GM23248 (cell line): ENCODE measurements at regions not wholly inside any gene's neighbourhood (a gene's known extent, or its start where the extent isn't known, plus 50 kb on each side); places are given as distances from the start of the nearest gene placed in this dataset.
A peak's percentile ranks its signal among the peaks of the same experiment; 100 is the strongest.

Experiments
- DNase-seq: peaks from one replicate; pipeline ENCODE4 v3.0.0-alpha.2; 2015
- H2AFZ ChIP-seq: fragments of 200-600 bp; sonication (generic); 2 replicates; pipeline ENCODE4 v1.6.1; 2016; ENCODE audit warnings: antibody characterized with exemption
- H3F3A ChIP-seq: fragments of 200-600 bp; sonication (generic); 2 replicates; pipeline ENCODE4 v1.6.1; 2016; ENCODE audit warnings: mild to moderate bottlenecking, antibody characterized with exemption, mixed run types; ENCODE audit not compliant: insufficient read depth
- H3K27ac ChIP-seq: fragments of 200-600 bp; sonication (generic); 2 replicates; pipeline ENCODE4 v1.5.1; 2016; ENCODE audit warnings: mild to moderate bottlenecking
- H3K27me3 ChIP-seq: fragments of 200-600 bp; sonication (generic); replicated peaks from 2 replicates; pipeline ENCODE4 v1.6.1; 2016; ENCODE audit warnings: mild to moderate bottlenecking; ENCODE audit not compliant: insufficient read depth
- H3K36me3 ChIP-seq: fragments of 200-600 bp; sonication (generic); 2 replicates; pipeline ENCODE4 v1.6.1; 2016; ENCODE audit warnings: low read depth, mild to moderate bottlenecking
- H3K4me1 ChIP-seq: fragments of 200-600 bp; sonication (generic); 2 replicates; pipeline ENCODE4 v1.6.1; 2016; ENCODE audit warnings: mild to moderate bottlenecking; ENCODE audit not compliant: insufficient read depth
- H3K4me2 ChIP-seq: fragments of 200-600 bp; sonication (generic); one replicate; pipeline ENCODE4 v1.6.1; 2016; ENCODE audit warnings: mild to moderate bottlenecking; ENCODE audit not compliant: unreplicated experiment
- H3K4me3 ChIP-seq: fragments of 200-600 bp; sonication (generic); 2 replicates; pipeline ENCODE4 v1.5.1; 2016; ENCODE audit warnings: mild to moderate bottlenecking
- H3K79me2 ChIP-seq: fragments of 200-600 bp; sonication (generic); 2 replicates; pipeline ENCODE4 v1.6.1; 2016; ENCODE audit warnings: mild to moderate bottlenecking; ENCODE audit not compliant: insufficient read depth
- H3K9ac ChIP-seq: fragments of 200-600 bp; sonication (generic); 2 replicates; pipeline ENCODE4 v1.6.1; 2016; ENCODE audit warnings: mild to moderate bottlenecking
- H3K9me2 ChIP-seq: fragments of 200-600 bp; sonication (generic); 2 replicates; pipeline ENCODE4 v1.6.1; 2016; ENCODE audit warnings: mixed run types, mild to moderate bottlenecking, moderate library complexity; ENCODE audit not compliant: insufficient read depth
- H3K9me3 ChIP-seq: fragments of 200-600 bp; sonication (generic); one replicate; pipeline ENCODE4 v1.6.1; 2017; ENCODE audit warnings: low read depth
- H4K20me1 ChIP-seq: fragments of 200-600 bp; sonication (generic); 2 replicates; pipeline ENCODE4 v1.6.0; 2016; ENCODE audit not compliant: insufficient read depth
- EZH2 ChIP-seq: fragments of 200-600 bp; sonication (generic); IDR thresholded peaks from 2 replicates; pipeline ENCODE4 v1.6.1; 2018; ENCODE audit warnings: antibody characterized with exemption, mild to moderate bottlenecking; ENCODE audit not compliant: insufficient read depth, poor library complexity, severe bottlenecking
- EZH2phosphoT487 ChIP-seq: fragments of 200-600 bp; sonication (generic); IDR thresholded peaks from 2 replicates; pipeline ENCODE4 v1.6.1; 2018; ENCODE audit warnings: antibody characterized with exemption, moderate library complexity, mild to moderate bottlenecking, low read depth; ENCODE audit not compliant: insufficient read depth
- WGBS, 2 experiments: methylation state at CpG; one replicate each; pipeline ENCODE4 v1.1.6; 2015 to 2017; ENCODE audit warnings: low lambda C conversion rate in 2 of 2, low coverage in 1 of 2; ENCODE audit errors: missing lambda C conversion rate in 2 of 2; 5-methylcytosine and 5-hydroxymethylcytosine counted together
- in situ Hi-C: fragments of 300-500 bp; cut with MboI; formaldehyde crosslinking; loops from 2 replicates; pipeline ENCODE4 v1.15.0; 2020

GRCh38 chr2:12131975-12132374, 385.5 kb downstream of the LPIN1 start:
- in situ Hi-C loops: no loop called here
- H3K9me3 ChIP-seq: no peaks in the 10 kb centered on the region
- H3K4me3 ChIP-seq: no peak overlapping the region
- H3K27ac ChIP-seq: no peak overlapping the region
- H2AFZ ChIP-seq: 0 out of 2 replicates have a peak overlapping the region, but pooled peaks have one; percentile 16
- H3K9me2 ChIP-seq: no peaks in the 10 kb centered on the region
- H3K9ac ChIP-seq: no peak overlapping the region
- peaks cover 7% of the 10 kb centered on the region for H3K4me1 ChIP-seq
- no peaks in the 10 kb centered on the region for H3K79me2 ChIP-seq
- H3K36me3 ChIP-seq: no peaks in the 10 kb centered on the region
- H3F3A ChIP-seq: peaks cover 12% of the 10 kb centered on the region
- H4K20me1 ChIP-seq: no peaks in the 10 kb centered on the region
- 4 to 14% methylated on average over 3 of the region's 3 CpGs for WGBS, 2 experiments
- H3K27me3 ChIP-seq: no peaks in the 10 kb centered on the region
- peak overlapping the region; percentile 7 for H3K4me2 ChIP-seq
- TF ChIP-seq EZH2phosphoT487: no peak
- no peak for TF ChIP-seq EZH2
- DNase-seq: peak; percentile 50

GRCh38 chr2:12141618-12142258, 395.3 kb downstream of the LPIN1 start:
- H2AFZ ChIP-seq: no peak overlapping the region
- H3K9ac ChIP-seq: no peak overlapping the region
- H3K36me3 ChIP-seq: no peaks in the 10 kb centered on the region
- WGBS, 2 experiments: 31 to 42% methylated on average over 1 of the region's 1 CpG
- no peaks in the 10 kb centered on the region for H3K9me2 ChIP-seq
- no peak for DNase-seq
- H3F3A ChIP-seq: no peaks in the 10 kb centered on the region
- no peaks in the 10 kb centered on the region for H4K20me1 ChIP-seq
- no peak overlapping the region for H3K27ac ChIP-seq
- TF ChIP-seq EZH2phosphoT487 (no peak), EZH2 (no peak)
- H3K4me2 ChIP-seq: no peak overlapping the region
- no peak overlapping the region for H3K4me3 ChIP-seq
- H3K9me3 ChIP-seq: no peaks in the 10 kb centered on the region
- no peaks in the 10 kb centered on the region for H3K79me2 ChIP-seq
- in situ Hi-C loops: no loop called here
- H3K27me3 ChIP-seq: peaks cover 10% of the 10 kb centered on the region; the same call in 1 of the 2 replicates
- no peaks in the 10 kb centered on the region for H3K4me1 ChIP-seq

- Histone ChIP-seq H3K27me3 (no peaks in the 10 kb centered on the region), H3K4me1 (peaks cover 23% of the 10 kb centered on the region), H3K9me2 (no peaks in the 10 kb centered on the region), H3F3A (peaks cover 23% of the 10 kb centered on the region; the same call in 1 of the 2 replicates), H3K4me2 (no peak overlapping the region), H3K9me3 (no peaks in the 10 kb centered on the region), H3K4me3 (no peak overlapping the region), H3K9ac (no peak overlapping the region), H3K36me3 (no peaks in the 10 kb centered on the region), H4K20me1 (no peaks in the 10 kb centered on the region), H3K79me2 (no peaks in the 10 kb centered on the region), H2AFZ (no peak overlapping the region), H3K27ac (no peak overlapping the region)
- in situ Hi-C loops: no loop called here
- 37 to 39% methylated on average over 6 of the region's 6 CpGs for WGBS, 2 experiments
- no peak for DNase-seq
- TF ChIP-seq EZH2 (no peak), EZH2phosphoT487 (no peak)
Observed at GRCh38 chr2:12151716-12152115, 405.3 kb downstream of the LPIN1 start.

GRCh38 chr2:12152888-12153287, 406.5 kb downstream of the LPIN1 start:
- TF ChIP-seq EZH2phosphoT487: no peak
- TF ChIP-seq EZH2: no peak

More at GRCh38 chr2:12152888-12153287, 406.5 kb downstream of the LPIN1 start:
- Histone ChIP-seq H3K27ac (no peak overlapping the region), H3K79me2 (no peaks in the 10 kb centered on the region), H3K36me3 (no peaks in the 10 kb centered on the region), H3K4me2 (no peak overlapping the region), H3K27me3 (no peaks in the 10 kb centered on the region), H3K4me3 (no peak overlapping the region), H3K9me2 (no peaks in the 10 kb centered on the region), H2AFZ (no peak overlapping the region), H3F3A (peaks cover 26% of the 10 kb centered on the region; the same call in 1 of the 2 replicates), H4K20me1 (no peaks in the 10 kb centered on the region), H3K9me3 (no peaks in the 10 kb centered on the region), H3K4me1 (peaks cover 24% of the 10 kb centered on the region), H3K9ac (no peak overlapping the region)
- WGBS, 2 experiments: 81 to 89% methylated on average over 3 of the region's 3 CpGs
- no peak for DNase-seq
- in situ Hi-C loops: no loop called here
